Stomach (tissue), 8 donors: ENCODE measurements at regions not wholly inside any gene's neighbourhood (a gene's known extent, or its start where the extent isn't known, plus 50 kb on each side); places are given as distances from the start of the nearest gene placed in this dataset.

Source experiments
- DNase-seq, 2 donors: peaks; one replicate each; pipeline versions ENCODE4 v3.0.0 to v3.0.0-alpha.2; 2013 to 2019
- H3K27ac ChIP-seq, 5 donors: fragments of 200-600 bp in 4 of 5; sonication (generic) in 4 of 5; one replicate each; pipeline ENCODE4 v1.5.1; 2013 to 2019; ENCODE audit warnings: mild to moderate bottlenecking in 1 of 5, moderate library complexity in 1 of 5
- H3K27me3 ChIP-seq, 3 donors: fragments of 200-600 bp; sonication (generic); one replicate each; pipeline ENCODE4 v1.5.1; 2017 to 2019; ENCODE audit warnings: mixed run types in 1 of 3
- H3K36me3 ChIP-seq, 4 donors: fragments of 200-600 bp; sonication (generic); 1 replicate in 3 of 4; 2 replicates in 1 of 4; pipeline ENCODE4 v1.5.1; 2016 to 2019
- H3K4me1 ChIP-seq, 4 donors: fragments of 200-600 bp; sonication (generic); one replicate each; pipeline ENCODE4 v1.5.1; 2016 to 2019
- H3K4me3 ChIP-seq, 4 donors: fragments of 200-600 bp; sonication (generic) in 3 of 4; one replicate each; pipeline ENCODE4 v1.5.1; 2016 to 2019; ENCODE audit warnings: mild to moderate bottlenecking in 1 of 4
- H3K9me3 ChIP-seq, 4 donors: fragments of 200-600 bp; sonication (generic); one replicate each; pipeline ENCODE4 v1.5.1; 2016 to 2019
- CTCF ChIP-seq, 7 experiments: fragments of 450-650 bp in 4 of 7; fragments of 200-600 bp in 3 of 7; sonication (generic) in 3 of 7; IDR thresholded peaks; one replicate each; pipeline ENCODE4 v1.5.1; 2016 to 2019; ENCODE audit warnings: antibody characterized with exemption in 7 of 7, control low read depth in 2 of 7, mild to moderate bottlenecking in 1 of 7
- EP300 ChIP-seq: sonication (generic); formaldehyde crosslinking; IDR thresholded peaks from one replicate; pipeline ENCODE4 v1.6.1; 2017; ENCODE audit warnings: antibody characterized with exemption
- POLR2A ChIP-seq, 4 donors: fragments of 450-650 bp; IDR thresholded peaks; one replicate each; pipeline ENCODE4 v1.6.1; 2016; ENCODE audit warnings: antibody characterized with exemption in 4 of 4, control low read depth in 2 of 4, mild to moderate bottlenecking in 1 of 4, moderate library complexity in 1 of 4
- POLR2AphosphoS5 ChIP-seq, 3 donors: sonication (generic); formaldehyde crosslinking; IDR thresholded peaks; one replicate each; pipeline ENCODE4 v1.6.1; 2016; ENCODE audit warnings: antibody characterized with exemption in 3 of 3
- WGBS, 5 donors: extraction: QIAGEN DNeasy Blood & Tissue Kit in 3 of 5; methylation state at CpG; one replicate each; pipeline versions ENCODE4 v1.1.5 to v1.1.7; 2013 to 2018; 5-methylcytosine and 5-hydroxymethylcytosine counted together
- intact Hi-C: fragments of 100-400 bp; cut with DNase I; formaldehyde crosslinking; loops from one replicate; pipeline ENCODE4 v1.15.1; 2023; ENCODE audit warnings: low total_unique reads
- donor health status: healthy with polysubstance abuse.
- donor health status: Bipolar disorder and iron deficiency.
- donor health status: healthy.

GRCh38 chrX:20500949-20501348 lies 234.2 kb upstream of the RPS6KA3 start:
- intact Hi-C loops, result no loop called here
- H3K27me3 ChIP-seq, result peaks cover 0 to 4% (median 0%) of the 10 kb centered on the region in 3 donors
- TF ChIP-seq POLR2AphosphoS5 (IDR thresholded peaks at IDR 0.05) (no peak), CTCF (IDR thresholded peaks at IDR 0.05) (no peak), POLR2A (IDR thresholded peaks at IDR 0.05) (no peak), EP300 (no peak)
- no peak for DNase-seq
- H3K27ac ChIP-seq, result no peak overlapping the region
- no peaks in the 10 kb centered on the region for H3K9me3 ChIP-seq
- H3K4me1 ChIP-seq, result no peaks in the 10 kb centered on the region
- no peak overlapping the region for H3K4me3 ChIP-seq
- no peaks in the 10 kb centered on the region for H3K36me3 ChIP-seq

GRCh38 chrX:20500171-20500865 lies 233.6 kb upstream of the RPS6KA3 start:
- Histone ChIP-seq H3K9me3 (no peaks in the 10 kb centered on the region), H3K27ac (no peak overlapping the region), H3K4me3 (no peak overlapping the region), H3K4me1 (no peaks in the 10 kb centered on the region), H3K36me3 (no peaks in the 10 kb centered on the region), H3K27me3 (peaks cover 0 to 4% (median 0%) of the 10 kb centered on the region in 3 donors)
- no peak for TF ChIP-seq POLR2AphosphoS5 (IDR thresholded peaks at IDR 0.05)
- TF ChIP-seq CTCF (IDR thresholded peaks at IDR 0.05), result no peak
- no peak for TF ChIP-seq POLR2A (IDR thresholded peaks at IDR 0.05)
- TF ChIP-seq EP300, result no peak
- intact Hi-C loops, result no loop called here
- 60 to 75% (median 65%) methylated on average over 6 of the region's 6 CpGs for WGBS, 5 donors
- no peak for DNase-seq

DNA sequence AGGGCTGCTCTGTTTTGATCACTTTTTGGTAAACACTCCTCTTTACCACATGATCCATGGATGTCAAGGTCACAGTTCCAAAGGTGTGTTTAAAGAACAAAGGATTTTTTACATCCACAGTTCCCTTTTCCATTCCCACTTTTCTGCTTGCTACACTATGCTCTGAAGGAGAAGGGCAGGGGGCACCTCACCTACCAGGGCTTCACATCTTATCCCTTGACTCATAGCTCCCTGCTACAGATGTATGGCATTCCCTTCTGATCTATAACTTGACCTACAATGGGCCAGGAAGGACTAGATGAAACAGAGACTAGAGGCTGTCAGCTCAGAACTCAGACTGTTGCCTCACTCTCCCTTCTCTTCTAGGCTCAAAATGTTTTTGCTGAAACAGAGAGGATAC lies 233.1 kb upstream of the RPS6KA3 start:
- intact Hi-C loops, result no loop called here
- H3K27ac ChIP-seq, result no peak overlapping the region
- no peak for TF ChIP-seq POLR2AphosphoS5 (IDR thresholded peaks at IDR 0.05)
- H3K4me3 ChIP-seq, result no peak overlapping the region
- H3K27me3 ChIP-seq, result peaks cover 0 to 4% (median 0%) of the 10 kb centered on the region in 3 donors
- no peaks in the 10 kb centered on the region for H3K36me3 ChIP-seq
- no peaks in the 10 kb centered on the region for H3K4me1 ChIP-seq
- no peaks in the 10 kb centered on the region for H3K9me3 ChIP-seq
- no peak for DNase-seq

DNA sequence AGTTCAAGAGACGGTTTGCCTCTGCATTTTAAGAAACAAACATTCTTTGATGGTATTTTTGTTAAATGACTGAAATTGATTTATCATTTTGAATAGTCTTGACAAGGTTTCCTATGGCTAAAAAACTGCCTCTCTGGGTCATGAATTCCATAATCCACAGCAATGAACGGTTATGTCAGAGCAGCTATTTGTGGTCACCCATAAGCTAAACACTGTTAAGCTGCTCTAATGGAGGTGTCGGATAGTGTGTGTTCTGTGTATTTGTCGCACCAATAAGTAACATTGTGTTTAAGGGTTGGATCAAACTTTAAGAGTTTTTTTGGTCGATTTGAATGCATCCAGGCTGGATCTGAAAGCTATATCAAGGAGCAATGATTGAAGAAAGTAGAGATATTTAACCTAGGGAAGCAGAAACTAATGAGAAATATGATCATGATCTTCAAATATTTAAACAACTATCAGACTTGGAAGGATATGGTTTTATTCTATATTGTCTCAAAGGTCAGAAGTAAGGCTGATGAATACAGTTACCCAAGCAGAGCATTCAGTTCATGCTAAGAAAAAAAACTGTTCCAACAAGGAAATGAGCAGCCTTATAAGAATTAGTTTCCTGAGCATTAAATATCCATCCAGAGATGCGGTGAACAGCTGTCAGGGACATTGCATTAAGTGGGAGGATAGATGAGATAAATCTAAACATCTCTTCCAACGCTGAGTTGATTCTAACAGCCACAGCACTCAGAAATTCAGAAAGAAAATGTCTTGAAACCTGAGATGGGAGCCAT lies 232.3 kb upstream of the RPS6KA3 start:
- H3K9me3 ChIP-seq, result no peaks in the 10 kb centered on the region
- no peak overlapping the region for H3K4me3 ChIP-seq
- H3K27ac ChIP-seq, result no peak overlapping the region
- intact Hi-C loops, result no loop called here
- DNase-seq, result no peak
- TF ChIP-seq POLR2A (IDR thresholded peaks at IDR 0.05), result no peak
- H3K36me3 ChIP-seq, result no peaks in the 10 kb centered on the region
- H3K4me1 ChIP-seq, result no peaks in the 10 kb centered on the region
- peaks cover 0 to 4% (median 0%) of the 10 kb centered on the region in 3 donors for H3K27me3 ChIP-seq
- 42 to 55% (median 47%) methylated on average over 7 of the region's 7 CpGs for WGBS, 5 donors

DNA sequence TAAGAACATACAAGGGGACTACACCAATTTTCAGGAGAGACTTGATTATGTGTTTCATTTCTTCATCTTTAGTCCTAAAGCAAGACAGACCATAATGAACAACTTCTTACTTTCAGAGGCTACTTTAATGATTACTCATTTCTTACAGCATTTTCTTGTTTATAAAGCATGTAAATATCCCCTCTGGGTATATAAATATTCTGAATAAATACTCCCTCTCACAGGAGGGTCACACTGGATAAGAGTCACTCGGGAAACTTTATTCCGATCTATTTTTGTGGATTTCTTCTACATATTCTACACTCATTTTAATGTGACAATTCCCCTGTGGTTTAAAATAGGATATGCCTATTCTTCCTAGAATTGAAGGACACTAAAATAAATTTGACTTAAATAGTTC lies 228.9 kb upstream of the RPS6KA3 start:
- DNase-seq, result no peak
- TF ChIP-seq EP300 (no peak), POLR2A (IDR thresholded peaks at IDR 0.05) (no peak), CTCF (IDR thresholded peaks at IDR 0.05) (no peak), POLR2AphosphoS5 (IDR thresholded peaks at IDR 0.05) (no peak)
- H3K4me3 ChIP-seq, result no peak overlapping the region
- 78 to 85% (median 82%) methylated on average over 2 of the region's 2 CpGs for WGBS, 5 donors
- no peaks in the 10 kb centered on the region for H3K9me3 ChIP-seq
- H3K36me3 ChIP-seq, result no peaks in the 10 kb centered on the region
- H3K4me1 ChIP-seq, result no peaks in the 10 kb centered on the region
- peaks cover 0 to 4% (median 0%) of the 10 kb centered on the region in 3 donors for H3K27me3 ChIP-seq
- intact Hi-C loops, result no loop called here
- H3K27ac ChIP-seq, result no peak overlapping the region
